EH (cell line): ENCODE measurements at regions not wholly inside any gene's neighbourhood (a gene's known extent, or its start where the extent isn't known, plus 50 kb on each side); places are given as distances from the start of the nearest gene placed in this dataset.

Experiments used
- DNase-seq: peaks from one replicate; pipeline ENCODE4 v3.0.0-alpha.2; 2015; ENCODE audit warnings: low read depth

GRCh38 chr3:148643389-148643840 lies 54.3 kb upstream of the AGTR1 start:
- DNase-seq = peak; percentile 94

- DNase-seq = peak; percentile 49
Observed at GRCh38 chr3:148646126-148646665, 51.5 kb upstream of the AGTR1 start.
